ENCODE measurements at regions not wholly inside any gene's neighbourhood (a gene's known extent, or its start where the extent isn't known, plus 50 kb on each side); places are given as distances from the start of the nearest gene placed in this dataset.

- TF ChIP-seq CTCF (conservative IDR thresholded peaks at IDR 0.05; ENCODE audit: low read depth, low read length) (no peak), EZH2 (IDR thresholded peaks at IDR 0.05; ENCODE audit: borderline replicate concordance, low read depth, low read length, poor library complexity, severe bottlenecking) (no peak)
These were observed 77.9 kb upstream of the FHIP2A start for GRCh38 chr10:114743521-114744231.

Measured in A673 (cell line).